ENCODE measurements at regions not wholly inside any gene's neighbourhood (a gene's known extent, or its start where the extent isn't known, plus 50 kb on each side); places are given as distances from the start of the nearest gene placed in this dataset.
"Not testable (repeated sequence)": the region's sequence is repeated elsewhere in the genome, so short reads cannot be mapped to it uniquely, and the experiment has no call there.

- Histone ChIP-seq H3K27ac (ENCODE audit: low read depth, low read length) (no peak overlapping the region), H3K4me3 (ENCODE audit: low read length) (no peak overlapping the region), H3K9ac (ENCODE audit: extremely low read depth, low read length, poor library complexity, severe bottlenecking) (no peak overlapping the region), H3K36me3 (ENCODE audit: control insufficient read depth, insufficient read depth, low read length) (no peaks in the 10 kb centered on the region), H3K27me3 (ENCODE audit: control insufficient read depth, insufficient read depth, low read length, poor library complexity, severe bottlenecking) (peaks cover 8% of the 10 kb centered on the region), H3K9me3 (ENCODE audit: control insufficient read depth, low read length) (no peaks in the 10 kb centered on the region), H3K4me1 (ENCODE audit: control insufficient read depth, insufficient read depth, low read length) (peaks cover 11% of the 10 kb centered on the region)
- H3K27ac Mint-ChIP-seq = no peak overlapping the region
- H3K4me3 Mint-ChIP-seq = no peak overlapping the region
- no peak for TF ChIP-seq CTCF (conservative IDR thresholded peaks at IDR 0.05)
- no peaks in the 10 kb centered on the region for H3K36me3 Mint-ChIP-seq (ENCODE audit: low read depth)
- H3K27me3 Mint-ChIP-seq (ENCODE audit: insufficient read depth) = no peaks in the 10 kb centered on the region
- no peaks in the 10 kb centered on the region for H3K9me3 Mint-ChIP-seq
- no peak for DNase-seq
- H3K4me1 Mint-ChIP-seq = peaks cover 38% of the 10 kb centered on the region
- WGBS, 2 experiments (ENCODE audit: insufficient coverage in 1 of 2, insufficient read length in 1 of 2) = 88% methylated on average over 1 of the region's 1 CpG; no CpG with 5 or more reads in 1 of the 2 experiments
Measured at GRCh38 chr3:6060251-6060650, 800.7 kb upstream of the GRM7 start.

GRCh38 chr3:6062261-6063187 is 798.4 kb upstream of the GRM7 start:
- Mint-ChIP-seq H3K27ac (no peak overlapping the region), H3K4me3 (no peak overlapping the region), H3K27me3 (ENCODE audit: insufficient read depth) (no peaks in the 10 kb centered on the region), H3K4me1 (peaks cover 51% of the 10 kb centered on the region), H3K9me3 (no peaks in the 10 kb centered on the region), H3K36me3 (ENCODE audit: low read depth) (no peaks in the 10 kb centered on the region)
- no peak overlapping the region for H3K9ac ChIP-seq (ENCODE audit: extremely low read depth, low read length, poor library complexity, severe bottlenecking)
- peaks cover 11% of the 10 kb centered on the region for H3K4me1 ChIP-seq (ENCODE audit: control insufficient read depth, insufficient read depth, low read length)
- no peak overlapping the region for H3K4me3 ChIP-seq (ENCODE audit: low read length)
- TF ChIP-seq CTCF (conservative IDR thresholded peaks at IDR 0.05) = no peak
- no peaks in the 10 kb centered on the region for H3K36me3 ChIP-seq (ENCODE audit: control insufficient read depth, insufficient read depth, low read length)
- peaks cover 8% of the 10 kb centered on the region for H3K27me3 ChIP-seq (ENCODE audit: control insufficient read depth, insufficient read depth, low read length, poor library complexity, severe bottlenecking)
- peak; percentile 78 for DNase-seq
- no peak overlapping the region for H3K27ac ChIP-seq (ENCODE audit: low read depth, low read length)
- 61 to 71% methylated on average over 3 to 5 of the region's 6 CpGs for WGBS, 2 experiments (ENCODE audit: insufficient coverage in 1 of 2, insufficient read length in 1 of 2)
- no peaks in the 10 kb centered on the region for H3K9me3 ChIP-seq (ENCODE audit: control insufficient read depth, low read length)

GRCh38 chr3:6066397-6066796 is 794.5 kb upstream of the GRM7 start:
- Histone ChIP-seq H3K36me3 (ENCODE audit: control insufficient read depth, insufficient read depth, low read length) (no peaks in the 10 kb centered on the region), H3K27me3 (ENCODE audit: control insufficient read depth, insufficient read depth, low read length, poor library complexity, severe bottlenecking) (no peaks in the 10 kb centered on the region), H3K9me3 (ENCODE audit: control insufficient read depth, low read length) (no peaks in the 10 kb centered on the region), H3K4me1 (ENCODE audit: control insufficient read depth, insufficient read depth, low read length) (peaks cover 7% of the 10 kb centered on the region), H3K27ac (ENCODE audit: low read depth, low read length) (no peak overlapping the region), H3K4me3 (ENCODE audit: low read length) (no peak overlapping the region), H3K9ac (ENCODE audit: extremely low read depth, low read length, poor library complexity, severe bottlenecking) (no peak overlapping the region)
- no peaks in the 10 kb centered on the region for H3K9me3 Mint-ChIP-seq
- H3K36me3 Mint-ChIP-seq (ENCODE audit: low read depth) = no peaks in the 10 kb centered on the region
- H3K27me3 Mint-ChIP-seq (ENCODE audit: insufficient read depth) = no peaks in the 10 kb centered on the region
- H3K4me3 Mint-ChIP-seq = no peak overlapping the region
- 90 to 100% methylated on average over 1 to 2 of the region's 2 CpGs for WGBS, 2 experiments (ENCODE audit: insufficient coverage in 1 of 2, insufficient read length in 1 of 2)
- TF ChIP-seq CTCF (conservative IDR thresholded peaks at IDR 0.05) = no peak
- DNase-seq = no peak
- H3K27ac Mint-ChIP-seq = no peak overlapping the region
- peaks cover 39% of the 10 kb centered on the region for H3K4me1 Mint-ChIP-seq

- not testable (repeated sequence) for H3K9me3 ChIP-seq (ENCODE audit: control insufficient read depth, low read length); DNase-seq; H3K4me3 ChIP-seq (ENCODE audit: low read length); H3K36me3 ChIP-seq (ENCODE audit: control insufficient read depth, insufficient read depth, low read length); H3K9ac ChIP-seq (ENCODE audit: extremely low read depth, low read length, poor library complexity, severe bottlenecking); H3K27me3 ChIP-seq (ENCODE audit: control insufficient read depth, insufficient read depth, low read length, poor library complexity, severe bottlenecking); H3K27ac Mint-ChIP-seq; H3K4me1 ChIP-seq (ENCODE audit: control insufficient read depth, insufficient read depth, low read length); H3K36me3 Mint-ChIP-seq (ENCODE audit: low read depth); H3K27ac ChIP-seq (ENCODE audit: low read depth, low read length); H3K9me3 Mint-ChIP-seq; H3K4me3 Mint-ChIP-seq; H3K27me3 Mint-ChIP-seq (ENCODE audit: insufficient read depth)
- peaks cover 41% of the 10 kb centered on the region for H3K4me1 Mint-ChIP-seq
- WGBS, 2 experiments (ENCODE audit: insufficient coverage in 1 of 2, insufficient read length in 1 of 2) = 94 to 96% methylated on average over 9 to 17 of the region's 17 CpGs
Measured at GRCh38 chr3:6066868-6067578, 793.9 kb upstream of the GRM7 start.

Data from endodermal cell (in vitro differentiated cells).